Esophagus muscularis mucosa (tissue), 3 donors: ENCODE measurements at regions not wholly inside any gene's neighbourhood (a gene's known extent, or its start where the extent isn't known, plus 50 kb on each side); places are given as distances from the start of the nearest gene placed in this dataset.

Source experiments
- POLR2A ChIP-seq: fragments of 450-650 bp; IDR thresholded peaks from one replicate; pipeline ENCODE4 v1.6.1; 2017; ENCODE audit warnings: antibody characterized with exemption, moderate library complexity, mild to moderate bottlenecking, low read depth
- TF ChIP-seq, protein P1 (sequence below), 3 experiments: fragments of 200-600 bp in 2 of 3; fragments of 450-650 bp in 1 of 3; sonication (generic) in 2 of 3; IDR thresholded peaks; one replicate each; pipeline ENCODE4 v1.5.1; 2017 to 2019; ENCODE audit warnings: antibody characterized with exemption in 3 of 3, mild to moderate bottlenecking in 2 of 3, moderate library complexity in 1 of 3

DNA sequence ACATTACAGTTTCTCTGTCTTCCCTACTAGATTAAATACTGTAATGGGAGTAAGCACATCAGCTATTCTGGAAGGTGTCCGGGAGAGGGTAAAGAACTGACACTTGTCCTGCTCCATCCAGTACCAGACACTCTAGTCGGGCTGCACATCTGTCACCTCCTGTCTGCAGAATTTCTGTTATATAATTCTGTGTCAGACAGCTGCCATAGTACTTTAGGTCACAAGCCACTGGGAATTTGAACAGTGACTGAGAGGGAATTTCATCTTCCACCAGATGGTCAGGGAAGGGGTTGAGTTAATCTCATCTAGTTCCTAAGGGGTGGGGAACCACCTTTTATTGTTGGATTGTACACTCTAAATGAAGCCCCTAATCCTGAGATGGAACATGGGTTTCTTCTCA is 58.6 kb upstream of the NUDT7 start:
- TF ChIP-seq, protein P1, sequence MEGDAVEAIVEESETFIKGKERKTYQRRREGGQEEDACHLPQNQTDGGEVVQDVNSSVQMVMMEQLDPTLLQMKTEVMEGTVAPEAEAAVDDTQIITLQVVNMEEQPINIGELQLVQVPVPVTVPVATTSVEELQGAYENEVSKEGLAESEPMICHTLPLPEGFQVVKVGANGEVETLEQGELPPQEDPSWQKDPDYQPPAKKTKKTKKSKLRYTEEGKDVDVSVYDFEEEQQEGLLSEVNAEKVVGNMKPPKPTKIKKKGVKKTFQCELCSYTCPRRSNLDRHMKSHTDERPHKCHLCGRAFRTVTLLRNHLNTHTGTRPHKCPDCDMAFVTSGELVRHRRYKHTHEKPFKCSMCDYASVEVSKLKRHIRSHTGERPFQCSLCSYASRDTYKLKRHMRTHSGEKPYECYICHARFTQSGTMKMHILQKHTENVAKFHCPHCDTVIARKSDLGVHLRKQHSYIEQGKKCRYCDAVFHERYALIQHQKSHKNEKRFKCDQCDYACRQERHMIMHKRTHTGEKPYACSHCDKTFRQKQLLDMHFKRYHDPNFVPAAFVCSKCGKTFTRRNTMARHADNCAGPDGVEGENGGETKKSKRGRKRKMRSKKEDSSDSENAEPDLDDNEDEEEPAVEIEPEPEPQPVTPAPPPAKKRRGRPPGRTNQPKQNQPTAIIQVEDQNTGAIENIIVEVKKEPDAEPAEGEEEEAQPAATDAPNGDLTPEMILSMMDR (IDR thresholded peaks at IDR 0.05): no peak
- TF ChIP-seq POLR2A: no peak
